ENCODE measurements at regions not wholly inside any gene's neighbourhood (a gene's known extent, or its start where the extent isn't known, plus 50 kb on each side); places are given as distances from the start of the nearest gene placed in this dataset.

- H3K36me3 ChIP-seq (ENCODE audit: insufficient read depth, low read length): no peaks in the 10 kb centered on the region
- H3K27me3 ChIP-seq (ENCODE audit: insufficient read depth, low read length, poor library complexity): no peaks in the 10 kb centered on the region
- no peak overlapping the region for H3K4me2 ChIP-seq (ENCODE audit: insufficient read depth, low read length)
- no peak overlapping the region for H3K4me3 ChIP-seq (ENCODE audit: low read depth in 1 of 2, low read length in 2 of 2)
- H3K4me1 ChIP-seq (ENCODE audit: insufficient read depth, low read length): no peaks in the 10 kb centered on the region
- DNase-seq: no peak
- H3K9me3 ChIP-seq (ENCODE audit: insufficient read depth, low read length, severe bottlenecking): no peaks in the 10 kb centered on the region
- H3K9ac ChIP-seq (ENCODE audit: low read depth, low read length): no peak overlapping the region
- TF ChIP-seq CTCF (IDR thresholded peaks at IDR 0.05; ENCODE audit: borderline replicate concordance, extremely low read depth, low read length, poor library complexity, severe bottlenecking) (no peak), EZH2 (IDR thresholded peaks at IDR 0.05; ENCODE audit: borderline replicate concordance, low read depth, low read length, severe bottlenecking) (no peak)
- H3K27ac ChIP-seq (ENCODE audit: low read length): no peak overlapping the region
- H3K79me2 ChIP-seq (ENCODE audit: insufficient read depth, low read length): no peaks in the 10 kb centered on the region
- H2AFZ ChIP-seq (ENCODE audit: low read depth, low read length): no peak overlapping the region
- H4K20me1 ChIP-seq (ENCODE audit: insufficient read depth, low read length): no peaks in the 10 kb centered on the region
- ATAC-seq (ENCODE audit: insufficient read depth, low read depth): no peak
These were observed 316.9 kb downstream of the TXNL1 start for GRCh38 chr18:56321470-56321869.

GRCh38 chr18:56319953-56320352 lies 318.4 kb downstream of the TXNL1 start:
- H3K79me2 ChIP-seq (ENCODE audit: insufficient read depth, low read length): no peaks in the 10 kb centered on the region
- no peaks in the 10 kb centered on the region for H3K27me3 ChIP-seq (ENCODE audit: insufficient read depth, low read length, poor library complexity)
- no peaks in the 10 kb centered on the region for H3K4me1 ChIP-seq (ENCODE audit: insufficient read depth, low read length)
- no peaks in the 10 kb centered on the region for H3K36me3 ChIP-seq (ENCODE audit: insufficient read depth, low read length)
- H3K4me3 ChIP-seq (ENCODE audit: low read depth in 1 of 2, low read length in 2 of 2): no peak overlapping the region
- TF ChIP-seq EZH2 (IDR thresholded peaks at IDR 0.05; ENCODE audit: borderline replicate concordance, low read depth, low read length, severe bottlenecking) (no peak), CTCF (IDR thresholded peaks at IDR 0.05; ENCODE audit: borderline replicate concordance, extremely low read depth, low read length, poor library complexity, severe bottlenecking) (no peak)
- no peak overlapping the region for H3K4me2 ChIP-seq (ENCODE audit: insufficient read depth, low read length)
- H3K9me3 ChIP-seq (ENCODE audit: insufficient read depth, low read length, severe bottlenecking): no peaks in the 10 kb centered on the region
- no peaks in the 10 kb centered on the region for H4K20me1 ChIP-seq (ENCODE audit: insufficient read depth, low read length)
- DNase-seq: no peak
- H3K27ac ChIP-seq (ENCODE audit: low read length): no peak overlapping the region
- no peak for ATAC-seq (ENCODE audit: insufficient read depth, low read depth)
- H3K9ac ChIP-seq (ENCODE audit: low read depth, low read length): no peak overlapping the region
- no peak overlapping the region; the same call in 1 of the 2 replicates for H2AFZ ChIP-seq (ENCODE audit: low read depth, low read length)

- no peaks in the 10 kb centered on the region for H3K4me1 ChIP-seq (ENCODE audit: insufficient read depth, low read length)
- H3K4me2 ChIP-seq (ENCODE audit: insufficient read depth, low read length): no peak overlapping the region
- H3K36me3 ChIP-seq (ENCODE audit: insufficient read depth, low read length): no peaks in the 10 kb centered on the region
- DNase-seq: no peak
- no peaks in the 10 kb centered on the region for H3K79me2 ChIP-seq (ENCODE audit: insufficient read depth, low read length)
- H4K20me1 ChIP-seq (ENCODE audit: insufficient read depth, low read length): no peaks in the 10 kb centered on the region
- no peak for ATAC-seq (ENCODE audit: insufficient read depth, low read depth)
- H3K9ac ChIP-seq (ENCODE audit: low read depth, low read length): no peak overlapping the region
- no peak overlapping the region for H2AFZ ChIP-seq (ENCODE audit: low read depth, low read length)
- H3K27me3 ChIP-seq (ENCODE audit: insufficient read depth, low read length, poor library complexity): no peaks in the 10 kb centered on the region
- TF ChIP-seq EZH2 (IDR thresholded peaks at IDR 0.05; ENCODE audit: borderline replicate concordance, low read depth, low read length, severe bottlenecking) (no peak), CTCF (IDR thresholded peaks at IDR 0.05; ENCODE audit: borderline replicate concordance, extremely low read depth, low read length, poor library complexity, severe bottlenecking) (no peak)
- no peaks in the 10 kb centered on the region for H3K9me3 ChIP-seq (ENCODE audit: insufficient read depth, low read length, severe bottlenecking)
- H3K4me3 ChIP-seq (ENCODE audit: low read depth in 1 of 2, low read length in 2 of 2): no peak overlapping the region
- no peak overlapping the region for H3K27ac ChIP-seq (ENCODE audit: low read length)
These were observed 321.7 kb downstream of the TXNL1 start for GRCh38 chr18:56316727-56317126.

- no peak overlapping the region for H3K27ac ChIP-seq (ENCODE audit: low read length)
- H3K4me2 ChIP-seq (ENCODE audit: insufficient read depth, low read length): no peak overlapping the region
- ATAC-seq (ENCODE audit: insufficient read depth, low read depth): no peak
- no peak for DNase-seq
- H3K9ac ChIP-seq (ENCODE audit: low read depth, low read length): no peak overlapping the region
- H3K4me3 ChIP-seq (ENCODE audit: low read depth in 1 of 2, low read length in 2 of 2): no peak overlapping the region
- H3K4me1 ChIP-seq (ENCODE audit: insufficient read depth, low read length): no peaks in the 10 kb centered on the region
- no peak overlapping the region for H2AFZ ChIP-seq (ENCODE audit: low read depth, low read length)
- no peaks in the 10 kb centered on the region for H3K36me3 ChIP-seq (ENCODE audit: insufficient read depth, low read length)
- no peaks in the 10 kb centered on the region for H3K27me3 ChIP-seq (ENCODE audit: insufficient read depth, low read length, poor library complexity)
- no peak for TF ChIP-seq EZH2 (IDR thresholded peaks at IDR 0.05; ENCODE audit: borderline replicate concordance, low read depth, low read length, severe bottlenecking)
- no peak for TF ChIP-seq CTCF (IDR thresholded peaks at IDR 0.05; ENCODE audit: borderline replicate concordance, extremely low read depth, low read length, poor library complexity, severe bottlenecking)
- H4K20me1 ChIP-seq (ENCODE audit: insufficient read depth, low read length): no peaks in the 10 kb centered on the region
- no peaks in the 10 kb centered on the region for H3K79me2 ChIP-seq (ENCODE audit: insufficient read depth, low read length)
- H3K9me3 ChIP-seq (ENCODE audit: insufficient read depth, low read length, severe bottlenecking): no peaks in the 10 kb centered on the region
These were observed 323.0 kb downstream of the TXNL1 start for GRCh38 chr18:56315363-56315762.
